ENCODE measurements at regions not wholly inside any gene's neighbourhood (a gene's known extent, or its start where the extent isn't known, plus 50 kb on each side); places are given as distances from the start of the nearest gene placed in this dataset.

- no peak for DNase-seq (ENCODE audit: low read depth)
- no peak overlapping the region for H3K4me3 ChIP-seq (replicated peaks; ENCODE audit: low read depth, low read length)
- TF ChIP-seq, protein P1, sequence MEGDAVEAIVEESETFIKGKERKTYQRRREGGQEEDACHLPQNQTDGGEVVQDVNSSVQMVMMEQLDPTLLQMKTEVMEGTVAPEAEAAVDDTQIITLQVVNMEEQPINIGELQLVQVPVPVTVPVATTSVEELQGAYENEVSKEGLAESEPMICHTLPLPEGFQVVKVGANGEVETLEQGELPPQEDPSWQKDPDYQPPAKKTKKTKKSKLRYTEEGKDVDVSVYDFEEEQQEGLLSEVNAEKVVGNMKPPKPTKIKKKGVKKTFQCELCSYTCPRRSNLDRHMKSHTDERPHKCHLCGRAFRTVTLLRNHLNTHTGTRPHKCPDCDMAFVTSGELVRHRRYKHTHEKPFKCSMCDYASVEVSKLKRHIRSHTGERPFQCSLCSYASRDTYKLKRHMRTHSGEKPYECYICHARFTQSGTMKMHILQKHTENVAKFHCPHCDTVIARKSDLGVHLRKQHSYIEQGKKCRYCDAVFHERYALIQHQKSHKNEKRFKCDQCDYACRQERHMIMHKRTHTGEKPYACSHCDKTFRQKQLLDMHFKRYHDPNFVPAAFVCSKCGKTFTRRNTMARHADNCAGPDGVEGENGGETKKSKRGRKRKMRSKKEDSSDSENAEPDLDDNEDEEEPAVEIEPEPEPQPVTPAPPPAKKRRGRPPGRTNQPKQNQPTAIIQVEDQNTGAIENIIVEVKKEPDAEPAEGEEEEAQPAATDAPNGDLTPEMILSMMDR (IDR thresholded peaks at IDR 0.05; ENCODE audit: low read length, missing control alignments), result no peak
Observed at GRCh38 chr1:195328681-195329080, 1279.6 kb downstream of the KCNT2 start.

- DNase-seq (ENCODE audit: low read depth), result no peak
- TF ChIP-seq, protein P1 (IDR thresholded peaks at IDR 0.05; ENCODE audit: low read length, missing control alignments), result no peak
- no peak overlapping the region for H3K4me3 ChIP-seq (replicated peaks; ENCODE audit: low read depth, low read length)
Observed at GRCh38 chr1:195328102-195328501, 1280.1 kb downstream of the KCNT2 start.

GRCh38 chr1:195327361-195327760 is 1280.9 kb downstream of the KCNT2 start:
- DNase-seq (ENCODE audit: low read depth), result no peak
- TF ChIP-seq, protein P1 (IDR thresholded peaks at IDR 0.05; ENCODE audit: low read length, missing control alignments), result no peak
- H3K4me3 ChIP-seq (replicated peaks; ENCODE audit: low read depth, low read length), result no peak overlapping the region

DNA sequence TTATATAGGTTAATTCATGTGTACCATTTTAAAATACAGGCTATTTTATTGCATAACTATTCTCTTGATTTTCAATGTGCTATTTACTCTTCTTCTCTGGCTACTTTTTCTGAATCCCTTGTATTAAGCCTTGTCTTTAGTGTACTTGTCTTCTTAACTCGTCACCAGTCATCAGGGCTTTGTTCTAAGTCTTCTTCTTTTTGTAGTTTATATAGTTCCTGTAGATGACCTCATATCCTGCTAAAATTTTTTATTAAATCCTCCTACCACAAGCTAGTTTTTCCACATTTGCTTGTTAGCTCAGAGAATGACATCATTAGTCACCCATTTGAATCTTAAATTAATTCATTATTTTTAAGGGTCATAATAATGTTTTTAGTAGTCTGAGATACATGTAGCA is 1281.9 kb downstream of the KCNT2 start:
- no peak overlapping the region for H3K4me3 ChIP-seq (replicated peaks; ENCODE audit: low read depth, low read length)
- TF ChIP-seq, protein P1 (IDR thresholded peaks at IDR 0.05; ENCODE audit: low read length, missing control alignments), result no peak

GRCh38 chr1:195325181-195325580 is 1283.1 kb downstream of the KCNT2 start:
- no peak for DNase-seq (ENCODE audit: low read depth)
- no peak overlapping the region for H3K4me3 ChIP-seq (replicated peaks; ENCODE audit: low read depth, low read length)
- TF ChIP-seq, protein P1 (IDR thresholded peaks at IDR 0.05; ENCODE audit: low read length, missing control alignments), result no peak

More for the DNA sequence above, 1281.9 kb downstream of the KCNT2 start:
- DNase-seq (ENCODE audit: low read depth), result no peak

DNA sequence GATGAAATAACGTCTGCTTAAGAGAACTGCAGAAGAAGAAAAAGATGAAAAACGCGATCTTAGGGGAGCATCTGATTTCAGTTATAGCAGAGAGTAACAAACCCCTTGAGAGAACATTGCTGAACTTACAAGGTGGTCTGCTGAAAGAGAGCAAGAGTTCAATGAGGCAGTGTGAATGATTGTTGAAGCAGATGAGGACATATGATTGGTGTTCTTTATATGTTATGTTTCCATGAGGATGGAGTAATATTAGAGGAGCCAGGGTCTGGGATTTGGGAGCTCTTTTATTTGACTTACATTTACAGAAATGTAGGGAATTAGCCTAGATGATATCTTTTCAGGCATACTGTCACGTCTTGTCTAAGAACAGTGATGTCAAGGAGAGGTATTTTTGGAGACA is 1302.0 kb downstream of the KCNT2 start:
- no peak overlapping the region for H3K4me3 ChIP-seq (replicated peaks; ENCODE audit: low read depth, low read length)
- no peak for DNase-seq (ENCODE audit: low read depth)
- TF ChIP-seq, protein P1 (IDR thresholded peaks at IDR 0.05; ENCODE audit: low read length, missing control alignments), result no peak

GRCh38 chr1:195294911-195295310 is 1313.3 kb downstream of the KCNT2 start:
- TF ChIP-seq, protein P1 (IDR thresholded peaks at IDR 0.05; ENCODE audit: low read length, missing control alignments), result no peak
- no peak for DNase-seq (ENCODE audit: low read depth)
- H3K4me3 ChIP-seq (replicated peaks; ENCODE audit: low read depth, low read length), result no peak overlapping the region
